Left lung (tissue), 4 donors: ENCODE measurements at regions not wholly inside any gene's neighbourhood (a gene's known extent, or its start where the extent isn't known, plus 50 kb on each side); places are given as distances from the start of the nearest gene placed in this dataset.

Experiments
- ATAC-seq: fragments of 200-7000 bp; cut with Tn5 transposase; one replicate; pipeline ENCODE4 v1.9.1; 2020; ENCODE audit warnings: moderate library complexity
- DNase-seq, 4 donors: peaks; one replicate each; pipeline ENCODE4 v3.0.0-alpha.2; 2013 to 2020
- H3K27ac ChIP-seq, 2 donors: fragments of 200-600 bp; sonication (generic) in 1 of 2; one replicate each; pipeline versions ENCODE4 v1.5.0 to v1.8.0; 2020 to 2021
- H3K27me3 ChIP-seq, 2 donors: fragments of 200-600 bp; sonication (generic) in 1 of 2; one replicate each; pipeline versions ENCODE4 v1.5.0 to v1.8.0; 2020 to 2021
- H3K36me3 ChIP-seq, 2 donors: fragments of 200-600 bp; sonication (generic) in 1 of 2; one replicate each; pipeline versions ENCODE4 v1.5.0 to v1.8.0; 2020 to 2021
- H3K4me1 ChIP-seq, 2 donors: fragments of 200-600 bp; one replicate each; pipeline ENCODE4 v1.8.0; 2021
- H3K4me3 ChIP-seq, 2 donors: fragments of 200-600 bp; sonication (generic) in 1 of 2; one replicate each; pipeline versions ENCODE4 v1.5.0 to v1.8.0; 2020 to 2021; ENCODE audit warnings: mild to moderate bottlenecking in 1 of 2
- H3K9me3 ChIP-seq, 2 donors: fragments of 200-600 bp; sonication (generic) in 1 of 2; one replicate each; pipeline versions ENCODE4 v1.5.0 to v1.8.0; 2020 to 2021
- CTCF ChIP-seq, 2 donors: fragments of 200-600 bp; sonication (generic) in 1 of 2; IDR thresholded peaks; one replicate each; pipeline versions ENCODE4 v1.5.0 to v1.8.0; 2021; ENCODE audit warnings: antibody characterized with exemption in 2 of 2
- intact Hi-C, 2 donors: fragments of 100-400 bp; cut with DNase I; formaldehyde crosslinking; loops; one replicate each; pipeline versions ENCODE4 v1.11.2 to v1.14.2; 2022
- donor health status: DM: no; HTN: yes; CAD: no.
- donor health status: DM: no; HTN: no; CAD: no.

DNA sequence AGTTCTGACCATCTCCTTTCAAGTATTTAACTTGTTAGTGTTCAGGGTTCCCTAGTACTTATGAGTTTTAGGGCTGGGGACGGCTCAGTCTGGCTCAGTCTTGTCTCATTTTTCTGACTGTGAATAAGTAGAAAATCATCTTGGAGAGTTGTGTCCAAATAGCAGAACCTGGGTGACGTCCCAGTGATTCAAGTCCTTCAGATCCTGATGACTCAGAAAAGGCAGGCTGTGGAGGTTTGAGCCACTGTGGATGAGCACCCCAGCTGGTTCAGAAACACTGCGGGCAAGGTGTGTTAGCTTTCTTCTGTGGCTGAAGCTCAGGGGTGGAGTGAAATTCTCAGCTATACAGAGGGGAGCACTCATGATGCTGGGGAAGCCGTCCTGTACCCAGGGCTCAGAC lies 154.4 kb upstream of the NPY start:
- no peak overlapping the region for H3K4me3 ChIP-seq
- ATAC-seq (peak; percentile 67), DNase-seq (no peak)
- intact Hi-C loops = no loop called here
- H3K36me3 ChIP-seq = no peaks in the 10 kb centered on the region
- no peaks in the 10 kb centered on the region for H3K9me3 ChIP-seq
- no peak for TF ChIP-seq CTCF (IDR thresholded peaks at IDR 0.05)
- H3K27me3 ChIP-seq = no peaks in the 10 kb centered on the region
- no peak overlapping the region for H3K27ac ChIP-seq
- no peaks in the 10 kb centered on the region for H3K4me1 ChIP-seq

DNA sequence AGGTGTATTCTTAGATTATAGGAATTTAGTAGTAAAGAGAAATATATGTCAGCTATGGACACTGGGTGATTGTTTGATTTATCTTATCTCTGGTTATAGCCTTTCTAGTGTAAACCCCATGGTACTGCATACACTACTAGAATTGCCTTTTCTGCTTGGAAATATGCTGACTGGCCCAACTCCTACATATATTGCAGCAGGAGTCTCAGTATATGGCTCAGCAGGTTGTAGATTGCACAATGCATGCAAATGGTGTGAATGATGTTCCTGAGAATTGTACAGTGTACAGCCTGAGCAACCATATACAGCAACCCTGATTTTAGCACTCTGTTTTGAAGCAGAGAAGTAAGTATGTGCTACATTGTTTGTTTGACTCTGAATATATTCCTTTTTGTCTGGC lies 153.4 kb upstream of the NPY start:
- no peaks in the 10 kb centered on the region for H3K36me3 ChIP-seq
- no peak for DNase-seq
- no peak for TF ChIP-seq CTCF (IDR thresholded peaks at IDR 0.05)
- intact Hi-C loops = no loop called here
- no peaks in the 10 kb centered on the region for H3K9me3 ChIP-seq
- no peaks in the 10 kb centered on the region for H3K27me3 ChIP-seq
- no peak for ATAC-seq
- no peak overlapping the region for H3K27ac ChIP-seq
- no peaks in the 10 kb centered on the region for H3K4me1 ChIP-seq
- H3K4me3 ChIP-seq = no peak overlapping the region

DNA sequence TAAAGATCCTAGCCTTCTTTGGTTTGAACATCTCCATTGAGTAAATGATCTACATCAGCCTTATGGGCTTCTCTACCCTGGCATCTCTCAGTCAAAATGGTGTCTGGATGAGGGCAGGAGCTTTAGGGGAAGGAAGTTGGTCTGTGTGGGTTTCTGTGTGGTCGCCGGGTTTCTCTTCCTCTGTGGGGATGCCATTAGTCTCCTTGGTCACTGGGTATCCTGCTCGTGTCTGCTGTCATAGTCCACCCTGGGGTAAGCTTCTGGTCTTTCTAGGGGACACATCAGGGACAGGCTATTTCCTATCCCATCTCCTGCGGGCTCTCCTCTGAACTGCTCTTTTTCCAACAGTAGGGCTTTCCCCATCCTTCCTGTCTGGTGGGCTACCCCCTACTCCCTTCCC lies 150.3 kb upstream of the NPY start:
- Histone ChIP-seq H3K4me3 (no peak overlapping the region), H3K9me3 (no peaks in the 10 kb centered on the region), H3K4me1 (no peaks in the 10 kb centered on the region), H3K27me3 (no peaks in the 10 kb centered on the region), H3K27ac (no peak overlapping the region), H3K36me3 (no peaks in the 10 kb centered on the region)
- intact Hi-C loops = no loop called here
- ATAC-seq (no peak), DNase-seq (no peak)
- no peak for TF ChIP-seq CTCF (IDR thresholded peaks at IDR 0.05)

- ATAC-seq (no peak), DNase-seq (no peak)
- TF ChIP-seq CTCF (IDR thresholded peaks at IDR 0.05) = no peak
- H3K27me3 ChIP-seq = no peaks in the 10 kb centered on the region
- no peaks in the 10 kb centered on the region for H3K36me3 ChIP-seq
- no peaks in the 10 kb centered on the region for H3K9me3 ChIP-seq
- no peaks in the 10 kb centered on the region for H3K4me1 ChIP-seq
- H3K27ac ChIP-seq = no peak overlapping the region
- no peak overlapping the region for H3K4me3 ChIP-seq
- intact Hi-C loops = no loop called here
Measured at GRCh38 chr7:24134535-24134934, 149.5 kb upstream of the NPY start.

DNA sequence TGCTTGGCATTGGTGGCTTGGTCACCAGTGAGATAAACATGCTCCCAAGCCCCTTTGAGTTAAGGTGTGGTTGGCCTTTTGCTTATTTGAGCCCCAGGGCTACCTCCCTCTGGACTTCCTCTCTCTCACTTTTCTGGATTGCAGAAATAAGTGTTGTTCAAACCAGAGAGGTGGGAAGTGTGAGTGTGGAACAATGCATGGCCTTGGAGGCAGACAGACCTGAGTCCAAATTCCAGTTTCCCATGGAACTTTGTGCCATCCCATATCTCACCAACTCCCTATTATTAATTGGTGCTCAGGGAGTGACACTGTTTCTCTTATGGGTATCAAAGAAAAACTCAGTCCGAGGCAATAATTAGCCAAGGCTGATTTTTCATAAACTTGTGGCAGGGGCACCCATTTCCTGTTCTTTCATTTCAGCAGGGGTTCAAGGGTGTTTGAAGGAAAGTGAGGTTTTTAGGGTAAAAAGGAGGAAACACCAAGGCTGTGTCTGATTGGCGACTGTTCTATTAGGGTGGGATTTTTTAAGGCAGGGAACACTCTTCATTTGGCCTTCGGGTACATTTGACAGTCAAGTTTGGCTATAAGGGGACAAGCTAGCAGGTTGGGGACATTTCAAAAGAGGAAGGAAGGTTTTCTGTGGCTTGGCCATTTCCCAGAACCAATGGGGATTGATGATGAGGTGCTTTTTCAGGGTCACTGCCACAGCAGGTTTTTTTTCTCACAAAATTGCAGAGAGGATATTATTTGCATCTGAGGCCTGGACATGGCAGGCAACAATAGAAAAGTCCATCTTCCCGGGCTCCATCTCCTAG lies 148.8 kb upstream of the NPY start:
- Histone ChIP-seq H3K36me3 (no peaks in the 10 kb centered on the region), H3K4me3 (no peak overlapping the region), H3K27me3 (no peaks in the 10 kb centered on the region), H3K4me1 (no peaks in the 10 kb centered on the region), H3K27ac (no peak overlapping the region), H3K9me3 (no peaks in the 10 kb centered on the region)
- intact Hi-C loops = no loop called here
- DNase-seq (no peak), ATAC-seq (no peak)
- no peak for TF ChIP-seq CTCF (IDR thresholded peaks at IDR 0.05)
